ENCODE measurements at regions not wholly inside any gene's neighbourhood (a gene's known extent, or its start where the extent isn't known, plus 50 kb on each side); places are given as distances from the start of the nearest gene placed in this dataset.
"Not testable (repeated sequence)": the region's sequence is repeated elsewhere in the genome, so short reads cannot be mapped to it uniquely, and the experiment has no call there.

DNA sequence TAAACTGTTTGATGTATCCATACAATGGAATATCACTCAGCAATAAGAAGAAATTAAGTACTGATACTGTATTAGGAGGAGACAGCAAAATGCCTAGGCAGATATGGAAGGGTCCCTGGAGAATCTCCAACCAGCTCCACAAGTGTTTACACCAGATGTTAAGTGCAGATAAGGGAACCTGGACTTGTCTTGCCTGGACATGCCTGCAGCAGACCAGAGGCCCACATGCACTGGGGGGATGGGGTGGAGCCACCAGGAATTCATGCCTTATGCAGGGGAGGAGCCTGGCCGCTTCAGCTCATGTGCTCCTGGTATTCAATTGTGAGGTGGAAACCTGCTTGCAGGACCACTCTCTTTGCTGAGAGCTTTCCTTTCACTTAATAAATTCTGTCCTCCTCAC is 287.6 kb downstream of the LIPI start:
- DNase-seq (ENCODE audit: low read depth in 2 of 2) = not testable (repeated sequence)

DNA sequence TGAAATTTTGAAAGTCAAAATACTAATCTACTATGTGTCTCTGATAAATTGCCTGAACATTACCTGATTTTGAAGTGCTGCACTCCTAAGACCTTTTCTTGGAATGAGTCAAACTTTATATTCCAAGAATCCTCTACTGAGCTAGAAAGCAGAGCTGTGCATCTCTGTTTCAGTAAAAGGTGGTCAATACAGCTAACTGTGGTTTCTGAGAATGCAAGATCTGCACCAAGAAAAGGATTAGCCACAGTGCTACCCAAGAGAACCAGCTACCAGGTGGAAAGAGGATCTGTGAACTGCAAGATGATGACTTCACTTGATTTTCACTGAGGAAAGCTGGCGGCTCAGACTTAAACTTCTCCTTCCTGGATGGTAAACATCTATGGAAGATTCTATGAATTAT is 289.3 kb downstream of the LIPI start:
- not testable (repeated sequence) for DNase-seq (ENCODE audit: low read depth in 2 of 2)

- not testable (repeated sequence) for DNase-seq (ENCODE audit: low read depth in 2 of 2)
Measured at GRCh38 chr21:13907385-13907784, 297.8 kb downstream of the POTED start.

DNA sequence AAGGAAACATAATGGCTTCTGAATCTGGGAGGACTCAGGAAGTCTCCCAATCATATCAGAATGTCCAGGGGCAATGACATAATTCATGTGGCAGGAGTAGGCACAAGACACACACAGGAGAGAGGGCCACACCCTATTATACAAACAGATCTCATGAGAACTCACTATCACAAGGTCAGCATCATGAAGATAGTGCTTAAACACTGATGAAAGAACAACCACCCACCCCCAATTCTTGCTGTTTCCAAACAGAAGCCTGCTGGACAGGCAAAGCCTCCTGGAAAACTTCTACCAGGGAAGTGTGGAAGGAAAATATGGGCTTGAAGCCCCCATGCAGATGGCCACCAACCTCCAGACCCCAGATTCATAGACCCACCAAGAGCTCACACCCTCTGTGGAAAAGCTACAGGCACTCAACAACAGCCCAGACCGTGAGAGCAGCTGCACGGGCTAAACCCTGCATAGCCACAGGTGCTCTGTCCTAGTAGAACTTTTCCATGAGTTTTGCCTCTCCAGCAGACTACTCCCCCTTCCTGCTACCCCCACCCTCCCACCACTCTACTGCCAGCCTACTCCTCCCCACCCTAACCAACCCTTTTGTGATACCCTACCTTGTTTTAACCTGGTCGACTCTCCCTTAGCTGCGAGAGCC is 287.1 kb downstream of the POTED start:
- not testable (repeated sequence) for DNase-seq (ENCODE audit: low read depth in 2 of 2)

- not testable (repeated sequence) for DNase-seq (ENCODE audit: low read depth in 2 of 2)
Measured at GRCh38 chr21:13893617-13894016, 284.0 kb downstream of the POTED start.

GRCh38 chr21:13893025-13893424 is 283.4 kb downstream of the POTED start:
- DNase-seq (ENCODE audit: low read depth in 2 of 2) = not testable (repeated sequence)

- not testable (repeated sequence) for DNase-seq (ENCODE audit: low read depth in 2 of 2)
Measured at GRCh38 chr21:13892146-13892751, 282.7 kb downstream of the POTED start.

GRCh38 chr21:13889176-13889575 is 279.6 kb downstream of the POTED start:
- DNase-seq (ENCODE audit: low read depth in 2 of 2) = not testable (repeated sequence)

DNA sequence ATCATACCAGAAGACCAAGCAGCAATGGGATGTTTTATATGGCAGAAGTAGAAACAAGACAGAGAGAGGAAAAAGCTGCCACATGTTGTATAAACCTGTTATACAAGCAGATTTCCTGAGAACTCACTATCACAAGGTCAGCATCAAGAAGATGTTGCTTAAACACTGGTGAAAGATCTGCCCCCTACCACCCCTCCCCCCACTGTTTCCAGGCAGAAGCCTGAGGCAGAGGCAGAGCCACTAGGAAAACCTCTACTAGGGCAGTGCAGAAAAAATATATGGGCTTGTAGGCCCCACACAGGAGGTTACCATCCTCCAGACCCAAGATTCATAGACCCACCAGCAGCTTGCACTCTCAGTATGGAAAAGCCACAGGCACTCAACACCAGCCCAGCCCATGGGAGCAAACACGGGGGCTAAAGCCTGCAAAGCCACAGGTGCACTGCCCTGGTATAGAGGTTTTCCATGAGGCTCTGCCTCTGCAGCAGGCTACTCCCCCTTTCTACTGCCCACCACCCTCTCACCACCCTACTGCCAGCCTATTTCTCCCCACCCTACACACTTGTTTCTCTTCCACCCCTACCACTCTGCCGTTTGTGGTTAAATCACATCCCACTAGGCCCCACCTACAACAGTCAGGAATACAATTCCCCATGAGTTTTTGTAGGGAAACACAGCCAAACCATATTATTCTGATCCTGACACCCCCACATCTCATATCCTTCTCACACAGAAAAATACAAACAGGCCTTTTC is 274.2 kb downstream of the POTED start:
- not testable (repeated sequence) for DNase-seq (ENCODE audit: low read depth in 2 of 2)

DNA sequence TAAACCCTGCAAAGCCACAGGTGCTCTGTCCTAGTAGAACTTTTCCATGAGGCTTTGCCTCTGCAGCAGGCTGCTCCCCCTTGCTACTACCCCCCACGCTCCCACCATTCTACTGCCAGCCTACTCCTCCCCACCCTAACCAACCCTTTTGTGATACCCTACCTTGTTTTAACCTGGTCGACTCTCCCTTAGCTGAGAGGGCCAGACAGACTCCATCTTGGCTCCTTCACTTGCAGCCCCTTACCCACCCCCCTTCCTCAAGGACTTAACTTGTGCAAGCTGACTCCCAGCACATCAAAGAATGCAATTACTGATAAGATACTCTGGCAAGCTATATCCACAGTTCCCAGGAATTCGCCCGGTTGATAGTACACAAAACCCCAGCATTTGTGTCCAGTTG is 267.9 kb downstream of the POTED start:
- not testable (repeated sequence) for DNase-seq (ENCODE audit: low read depth in 2 of 2)

DNA sequence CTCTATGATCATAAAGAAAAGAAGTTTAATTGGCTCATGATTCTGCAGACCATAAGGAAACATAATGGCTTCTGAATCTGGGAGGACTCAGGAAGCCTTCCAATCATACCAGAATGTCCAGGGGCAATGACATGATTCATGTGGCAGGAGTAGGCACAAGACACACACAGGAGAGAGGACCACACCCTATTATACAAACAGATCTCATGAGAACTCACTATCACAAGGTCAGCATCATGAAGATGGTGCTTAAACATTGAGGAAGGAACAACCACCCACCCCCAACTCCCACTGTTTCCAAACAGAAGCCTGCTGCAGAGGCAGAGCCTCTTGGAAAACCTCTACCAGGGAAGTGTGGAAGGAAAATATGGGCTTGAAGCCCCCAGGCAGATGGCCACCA is 267.4 kb downstream of the POTED start:
- DNase-seq (ENCODE audit: low read depth in 2 of 2) = not testable (repeated sequence)

DNA sequence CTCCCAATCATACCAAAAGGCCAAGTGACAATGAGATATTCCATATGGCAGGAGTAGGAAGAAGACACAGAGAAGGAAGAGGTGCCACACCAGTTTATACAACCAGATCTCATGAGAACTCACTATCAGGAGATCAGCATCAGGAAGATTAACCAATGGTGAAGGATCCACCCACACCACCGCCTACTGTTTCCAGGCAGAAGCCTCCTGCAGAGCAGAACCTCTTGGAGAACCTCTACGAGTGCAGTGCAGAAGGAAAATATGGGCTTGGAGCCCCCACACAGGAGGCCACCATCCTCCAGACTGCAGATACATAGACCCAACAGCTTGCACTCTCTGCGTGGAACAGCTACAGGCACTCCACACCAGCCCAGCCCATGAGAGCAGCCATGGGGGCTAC is 264.4 kb downstream of the POTED start:
- DNase-seq (ENCODE audit: low read depth in 2 of 2) = not testable (repeated sequence)

- DNase-seq (ENCODE audit: low read depth in 2 of 2) = no peak
Measured at GRCh38 chr21:13854638-13855037, 245.1 kb downstream of the POTED start.

DNA sequence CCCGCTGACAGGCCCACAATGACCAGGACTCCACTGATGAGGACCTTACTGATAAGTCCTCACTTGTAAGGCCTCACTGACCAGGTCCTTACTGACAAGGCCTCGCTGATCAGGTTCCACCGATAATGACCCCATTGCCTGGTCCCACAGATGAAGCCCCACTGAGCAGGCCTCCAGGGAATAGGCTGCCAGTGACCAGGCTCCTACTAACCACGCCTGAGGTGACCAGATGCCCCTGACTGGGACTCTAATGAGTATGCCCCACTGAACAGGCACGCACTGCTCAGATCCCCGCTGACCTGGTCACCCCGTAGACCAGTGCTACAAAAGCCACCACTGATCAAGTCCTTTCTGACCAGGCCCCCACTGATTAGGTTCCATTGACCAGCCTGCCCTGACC is 241.2 kb downstream of the POTED start:
- DNase-seq (ENCODE audit: low read depth in 2 of 2) = not testable (repeated sequence)

GRCh38 chr21:13849489-13849888 is 239.9 kb downstream of the POTED start:
- not testable (repeated sequence) for DNase-seq (ENCODE audit: low read depth in 2 of 2)

- not testable (repeated sequence) for DNase-seq (ENCODE audit: low read depth in 2 of 2)
Measured at GRCh38 chr21:13846718-13847117, 237.1 kb downstream of the POTED start.

- not testable (repeated sequence) for DNase-seq (ENCODE audit: low read depth in 2 of 2)
Measured at GRCh38 chr21:13844574-13844973, 235.0 kb downstream of the POTED start.

DNA sequence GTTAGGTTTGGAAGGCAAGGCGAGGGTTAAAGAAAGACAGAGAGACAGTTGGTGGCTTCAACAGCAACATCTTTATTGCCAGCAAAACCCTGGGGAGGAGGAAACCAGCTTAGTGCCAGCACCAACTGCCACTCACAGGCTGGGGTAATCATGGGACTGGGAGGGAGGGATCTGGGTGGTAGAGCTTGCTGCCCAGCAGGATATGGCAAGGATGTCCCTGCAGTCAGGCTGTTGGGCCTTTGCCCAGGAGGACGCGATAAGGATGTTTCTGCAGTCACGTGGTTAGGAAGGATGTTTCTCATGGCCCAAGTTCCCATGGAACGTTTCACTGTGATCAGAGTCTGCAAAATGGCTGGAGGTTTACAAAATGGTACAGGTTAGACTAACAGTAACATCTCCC is 233.5 kb downstream of the POTED start:
- DNase-seq (ENCODE audit: low read depth in 2 of 2) = not testable (repeated sequence)

- DNase-seq (ENCODE audit: low read depth in 2 of 2) = not testable (repeated sequence)
Measured at GRCh38 chr21:13827666-13828065, 218.1 kb downstream of the POTED start.

- DNase-seq (ENCODE audit: low read depth in 2 of 2) = no peak
Measured at GRCh38 chr21:13827201-13827600, 217.6 kb downstream of the POTED start.

DNA sequence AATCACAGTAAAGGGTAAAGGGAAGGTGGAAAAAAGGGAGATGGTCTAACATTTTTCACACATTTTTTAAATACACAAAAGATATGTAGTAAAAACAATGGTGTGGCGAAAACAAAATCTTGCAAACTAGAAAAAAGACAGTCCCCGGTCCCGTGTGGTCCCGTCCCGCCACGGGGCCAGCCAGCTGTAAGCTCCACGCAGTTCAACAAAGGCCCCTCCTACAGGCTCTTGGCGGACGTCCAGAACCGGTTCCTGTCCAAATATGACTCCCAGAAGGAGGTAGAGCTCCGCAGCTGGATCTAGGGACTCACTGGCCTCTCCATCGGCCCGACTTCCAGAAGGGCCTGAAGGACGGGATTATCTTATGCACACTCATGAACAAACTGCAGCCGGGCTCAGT is 216.9 kb downstream of the POTED start:
- not testable (repeated sequence) for DNase-seq (ENCODE audit: low read depth in 2 of 2)

DNA sequence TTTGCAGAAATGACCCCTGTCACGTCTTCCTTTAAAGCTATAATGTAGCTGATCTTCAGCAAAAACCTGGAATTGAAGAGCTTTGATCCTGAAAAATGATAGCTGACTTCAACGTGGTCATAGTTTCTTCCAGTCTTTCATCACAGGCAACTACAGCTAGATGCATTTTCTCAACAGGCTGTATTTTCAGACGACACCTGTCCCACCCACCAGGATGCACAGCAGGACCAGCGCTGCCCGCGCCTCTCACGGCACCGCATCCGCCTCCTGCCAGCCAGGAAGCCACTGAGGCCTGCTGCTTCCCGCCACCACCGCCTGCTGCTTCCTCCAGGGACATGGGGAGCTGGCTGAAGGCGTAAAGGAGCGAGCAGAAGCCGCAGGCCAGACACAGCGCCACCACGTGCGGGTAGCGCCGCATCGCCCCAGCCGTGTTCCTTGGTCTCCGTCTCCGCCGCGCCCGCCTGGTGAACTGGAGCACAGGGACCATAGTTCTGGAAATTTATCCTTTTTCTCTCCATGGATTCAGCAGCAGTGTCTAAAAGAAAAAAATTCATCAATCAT is 215.7 kb downstream of the POTED start:
- DNase-seq (ENCODE audit: low read depth in 2 of 2) = not testable (repeated sequence)

Data from stimulated activated CD8-positive, alpha-beta memory T cell treated with anti-CD3 and anti-CD28 coated beads, Interleukin-7, amount 100 ng/mL, for 1 hour (primary cell).